GM12878 (cell line): ENCODE measurements at regions not wholly inside any gene's neighbourhood (a gene's known extent, or its start where the extent isn't known, plus 50 kb on each side); places are given as distances from the start of the nearest gene placed in this dataset.

Experiments
- EP300 ChIP-seq, 2 experiments: fragments of 150-350 bp in 1 of 2; IDR thresholded peaks; 2 replicates each; pipeline ENCODE4 v1.6.1; 2011 to 2012; ENCODE audit warnings: low read depth in 2 of 2, low read length in 2 of 2, borderline replicate concordance in 1 of 2, improper control_type of control experiment in 1 of 2, inconsistent platforms in 1 of 2; ENCODE audit not compliant: control insufficient read depth in 1 of 2
- IRF4 ChIP-seq: IDR thresholded peaks from 2 replicates; pipeline ENCODE4 v1.6.1; 2011; ENCODE audit warnings: low read depth, low read length
- JUND ChIP-seq: IDR thresholded peaks from 2 replicates; pipeline ENCODE4 v1.6.1; 2012; ENCODE audit warnings: low read depth, mild to moderate bottlenecking, low read length, improper control_type of control experiment, moderate library complexity
- NR2C2 ChIP-seq: IDR thresholded peaks from 2 replicates; pipeline ENCODE4 v1.6.1; 2011; ENCODE audit warnings: borderline replicate concordance, low read depth; ENCODE audit not compliant: control insufficient read depth, insufficient read length
- POLR2A ChIP-seq: IDR thresholded peaks from 2 replicates; pipeline ENCODE4 v1.6.1; 2011; ENCODE audit warnings: low read depth, mild to moderate bottlenecking, low read length
- SMC3 ChIP-seq: IDR thresholded peaks from 2 replicates; pipeline ENCODE4 v1.6.1; 2011; ENCODE audit warnings: low read length, improper control_type of control experiment, borderline replicate concordance
- ZZZ3 ChIP-seq: IDR thresholded peaks from 2 replicates; pipeline ENCODE4 v1.6.1; 2011; ENCODE audit warnings: low read depth; ENCODE audit not compliant: control insufficient read depth, insufficient read length
- TF ChIP-seq, protein P1 (sequence below): fragments of 450-650 bp; formaldehyde crosslinking; IDR thresholded peaks from 2 replicates; pipeline ENCODE4 v1.4.0; 2020; ENCODE audit warnings: mild to moderate bottlenecking, moderate library complexity
- TF ChIP-seq, protein P2 (sequence below): IDR thresholded peaks from 2 replicates; pipeline ENCODE4 v1.6.1; 2012; ENCODE audit warnings: low read depth, low read length, improper control_type of control experiment
- TF ChIP-seq, protein P3 (sequence below), 3 experiments: IDR thresholded peaks in 2 of 3; conservative IDR thresholded peaks in 1 of 3; 2 replicates each; pipeline ENCODE4 v1.5.1; 2011; ENCODE audit warnings: low read depth in 3 of 3, low read length in 3 of 3, mild to moderate bottlenecking in 3 of 3, control low read depth in 2 of 3, moderate library complexity in 2 of 3, inconsistent platforms in 1 of 3, mixed read lengths in 1 of 3; ENCODE audit not compliant: control insufficient read depth in 2 of 3, insufficient read depth in 1 of 3; ENCODE audit errors: extremely low read depth in 1 of 3

DNA sequence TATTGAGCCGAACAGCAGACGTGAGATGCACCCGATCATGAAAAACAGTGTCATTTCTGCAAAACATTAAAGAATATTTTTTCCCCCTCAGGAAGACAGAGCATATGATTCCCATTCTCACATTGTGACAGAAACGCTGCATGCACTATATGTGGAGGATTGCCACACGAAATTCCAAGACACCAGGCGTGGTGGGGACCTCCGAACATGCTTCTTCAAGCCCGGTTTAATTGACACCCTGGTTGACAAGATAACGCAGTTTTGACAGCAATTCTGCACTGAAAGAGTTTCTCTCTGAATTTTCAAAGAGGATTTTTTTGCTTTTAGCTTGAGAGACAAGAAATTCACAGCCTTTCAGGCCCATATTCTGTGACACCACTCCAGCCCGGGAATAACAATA, 442.8 kb upstream of the NRP1 start:
- TF ChIP-seq EP300 (IDR thresholded peaks at IDR 0.05; ENCODE audit: borderline replicate concordance in 1 of 2, control insufficient read depth in 1 of 2, low read depth in 2 of 2, low read length in 2 of 2), result no peak
- TF ChIP-seq, protein P1, sequence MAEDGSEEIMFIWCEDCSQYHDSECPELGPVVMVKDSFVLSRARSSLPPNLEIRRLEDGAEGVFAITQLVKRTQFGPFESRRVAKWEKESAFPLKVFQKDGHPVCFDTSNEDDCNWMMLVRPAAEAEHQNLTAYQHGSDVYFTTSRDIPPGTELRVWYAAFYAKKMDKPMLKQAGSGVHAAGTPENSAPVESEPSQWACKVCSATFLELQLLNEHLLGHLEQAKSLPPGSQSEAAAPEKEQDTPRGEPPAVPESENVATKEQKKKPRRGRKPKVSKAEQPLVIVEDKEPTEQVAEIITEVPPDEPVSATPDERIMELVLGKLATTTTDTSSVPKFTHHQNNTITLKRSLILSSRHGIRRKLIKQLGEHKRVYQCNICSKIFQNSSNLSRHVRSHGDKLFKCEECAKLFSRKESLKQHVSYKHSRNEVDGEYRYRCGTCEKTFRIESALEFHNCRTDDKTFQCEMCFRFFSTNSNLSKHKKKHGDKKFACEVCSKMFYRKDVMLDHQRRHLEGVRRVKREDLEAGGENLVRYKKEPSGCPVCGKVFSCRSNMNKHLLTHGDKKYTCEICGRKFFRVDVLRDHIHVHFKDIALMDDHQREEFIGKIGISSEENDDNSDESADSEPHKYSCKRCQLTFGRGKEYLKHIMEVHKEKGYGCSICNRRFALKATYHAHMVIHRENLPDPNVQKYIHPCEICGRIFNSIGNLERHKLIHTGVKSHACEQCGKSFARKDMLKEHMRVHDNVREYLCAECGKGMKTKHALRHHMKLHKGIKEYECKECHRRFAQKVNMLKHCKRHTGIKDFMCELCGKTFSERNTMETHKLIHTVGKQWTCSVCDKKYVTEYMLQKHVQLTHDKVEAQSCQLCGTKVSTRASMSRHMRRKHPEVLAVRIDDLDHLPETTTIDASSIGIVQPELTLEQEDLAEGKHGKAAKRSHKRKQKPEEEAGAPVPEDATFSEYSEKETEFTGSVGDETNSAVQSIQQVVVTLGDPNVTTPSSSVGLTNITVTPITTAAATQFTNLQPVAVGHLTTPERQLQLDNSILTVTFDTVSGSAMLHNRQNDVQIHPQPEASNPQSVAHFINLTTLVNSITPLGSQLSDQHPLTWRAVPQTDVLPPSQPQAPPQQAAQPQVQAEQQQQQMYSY (CRISPR knock-in tag), result no peak
- TF ChIP-seq JUND, result no peak
- TF ChIP-seq, protein P2, sequence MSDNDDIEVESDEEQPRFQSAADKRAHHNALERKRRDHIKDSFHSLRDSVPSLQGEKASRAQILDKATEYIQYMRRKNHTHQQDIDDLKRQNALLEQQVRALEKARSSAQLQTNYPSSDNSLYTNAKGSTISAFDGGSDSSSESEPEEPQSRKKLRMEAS, result no peak
- TF ChIP-seq, protein P3, sequence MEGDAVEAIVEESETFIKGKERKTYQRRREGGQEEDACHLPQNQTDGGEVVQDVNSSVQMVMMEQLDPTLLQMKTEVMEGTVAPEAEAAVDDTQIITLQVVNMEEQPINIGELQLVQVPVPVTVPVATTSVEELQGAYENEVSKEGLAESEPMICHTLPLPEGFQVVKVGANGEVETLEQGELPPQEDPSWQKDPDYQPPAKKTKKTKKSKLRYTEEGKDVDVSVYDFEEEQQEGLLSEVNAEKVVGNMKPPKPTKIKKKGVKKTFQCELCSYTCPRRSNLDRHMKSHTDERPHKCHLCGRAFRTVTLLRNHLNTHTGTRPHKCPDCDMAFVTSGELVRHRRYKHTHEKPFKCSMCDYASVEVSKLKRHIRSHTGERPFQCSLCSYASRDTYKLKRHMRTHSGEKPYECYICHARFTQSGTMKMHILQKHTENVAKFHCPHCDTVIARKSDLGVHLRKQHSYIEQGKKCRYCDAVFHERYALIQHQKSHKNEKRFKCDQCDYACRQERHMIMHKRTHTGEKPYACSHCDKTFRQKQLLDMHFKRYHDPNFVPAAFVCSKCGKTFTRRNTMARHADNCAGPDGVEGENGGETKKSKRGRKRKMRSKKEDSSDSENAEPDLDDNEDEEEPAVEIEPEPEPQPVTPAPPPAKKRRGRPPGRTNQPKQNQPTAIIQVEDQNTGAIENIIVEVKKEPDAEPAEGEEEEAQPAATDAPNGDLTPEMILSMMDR (IDR thresholded peaks at IDR 0.05 in 2 of 3, conservative IDR thresholded peaks at IDR 0.05 in 1 of 3; ENCODE audit: control insufficient read depth in 2 of 3, extremely low read depth in 1 of 3, insufficient read depth in 1 of 3, low read depth in 3 of 3, low read length in 3 of 3), result no peak
- TF ChIP-seq NR2C2, result no peak
- TF ChIP-seq SMC3, result no peak
- TF ChIP-seq IRF4, result no peak
- TF ChIP-seq ZZZ3, result no peak
- no peak for TF ChIP-seq POLR2A
